NCI-H1930 (cell line): ENCODE measurements at regions not wholly inside any gene's neighbourhood (a gene's known extent, or its start where the extent isn't known, plus 50 kb on each side); places are given as distances from the start of the nearest gene placed in this dataset.
"Not testable (repeated sequence)": the region's sequence is repeated elsewhere in the genome, so short reads cannot be mapped to it uniquely, and the experiment has no call there.

Experiments used
- DNase-seq, 2 experiments: peaks; one replicate each; lab custom pipeline; 2025; lab: John Stamatoyannopoulos, UW

GRCh38 chr1:25171013-25171412, 61.3 kb downstream of the SYF2 start:
- DNase-seq, result not testable (repeated sequence)

DNA sequence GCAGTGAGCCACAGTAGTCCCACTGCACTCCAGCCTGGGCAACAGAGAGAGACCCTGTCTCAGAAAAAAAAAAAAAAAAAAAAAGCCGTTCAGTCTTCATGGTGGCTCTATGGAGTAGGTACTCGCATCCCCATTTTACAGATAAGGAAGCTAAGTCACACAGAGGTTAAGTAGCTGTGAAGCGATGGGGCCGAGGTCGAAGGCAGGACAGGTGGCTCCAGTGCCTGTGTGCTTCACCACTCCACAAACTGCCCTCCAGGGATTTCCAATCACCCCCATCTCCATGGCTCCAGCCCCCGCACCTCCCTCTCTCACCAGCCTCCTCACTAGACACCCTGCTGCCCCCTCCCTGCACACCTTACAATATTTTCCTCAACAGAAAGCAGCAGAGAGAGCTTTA, 61.9 kb downstream of the SYF2 start:
- no peak for DNase-seq

DNA sequence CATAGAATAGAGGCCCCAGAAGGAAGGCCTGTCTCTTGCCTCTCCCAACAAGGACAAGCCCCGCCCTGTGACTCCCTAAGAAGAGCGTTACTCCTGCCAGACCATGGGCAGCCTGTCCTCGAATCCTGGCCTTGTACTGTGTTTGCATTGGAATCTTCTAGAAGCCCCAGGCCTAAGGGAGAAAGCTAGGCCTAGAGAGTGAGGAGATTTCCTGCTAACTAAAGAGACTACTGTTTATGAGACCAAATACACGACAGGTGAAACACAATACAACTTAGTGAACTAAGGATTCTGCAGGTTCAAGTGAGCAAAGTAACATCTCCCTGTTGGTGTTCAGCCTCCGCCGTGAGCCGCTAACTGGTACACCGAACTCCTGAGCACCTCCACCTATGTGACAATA, 62.7 kb downstream of the SYF2 start:
- no peak for DNase-seq

GRCh38 chr1:25169168-25169567, 63.1 kb downstream of the SYF2 start:
- DNase-seq, result no peak

- no peak for DNase-seq
Measured at GRCh38 chr1:25168193-25169071, 63.9 kb downstream of the SYF2 start.

DNA sequence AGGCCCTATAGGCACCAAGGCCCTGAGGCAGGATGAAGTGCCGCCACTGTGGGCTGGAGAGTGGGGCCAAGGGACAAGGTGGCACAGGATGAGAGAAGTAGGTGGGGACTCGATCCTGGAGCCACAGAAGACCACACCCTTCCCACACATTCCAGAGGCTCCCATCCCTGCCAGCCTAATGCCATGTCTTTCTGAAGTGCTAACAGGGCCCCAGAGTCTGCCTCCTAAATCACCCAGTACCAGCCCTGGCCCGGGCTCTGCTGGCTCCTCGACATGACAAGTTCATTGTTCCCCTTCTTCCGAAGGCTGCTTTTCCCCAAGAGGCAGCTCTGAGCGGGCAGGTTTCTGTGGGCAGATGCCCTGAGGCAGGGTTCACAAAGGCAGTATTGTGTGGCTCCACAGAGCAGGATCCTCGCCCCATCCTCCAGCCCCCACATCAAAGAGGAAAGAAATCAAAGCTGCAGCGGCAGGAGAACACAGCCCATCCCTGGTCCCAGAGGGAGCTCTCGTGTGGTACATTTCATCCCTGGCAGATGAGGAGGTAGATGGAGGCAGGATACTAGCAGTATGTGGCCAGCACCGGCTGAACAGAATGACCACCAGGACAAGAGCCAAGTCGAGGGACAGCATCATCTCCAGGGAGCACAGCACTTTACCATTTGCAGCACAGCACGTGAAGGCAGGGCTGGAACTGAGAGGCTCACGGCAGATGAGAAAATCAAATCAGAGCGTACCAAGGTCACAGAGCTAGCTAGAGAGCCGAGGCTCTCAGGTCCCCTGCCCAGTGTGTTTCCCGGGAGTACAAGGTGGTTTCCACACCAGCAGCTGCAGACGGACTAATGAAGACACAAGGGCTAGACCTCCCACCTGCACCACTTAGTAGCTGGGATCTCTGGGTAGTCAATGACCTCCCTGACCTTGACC, 64.8 kb downstream of the SYF2 start:
- no peak for DNase-seq

DNA sequence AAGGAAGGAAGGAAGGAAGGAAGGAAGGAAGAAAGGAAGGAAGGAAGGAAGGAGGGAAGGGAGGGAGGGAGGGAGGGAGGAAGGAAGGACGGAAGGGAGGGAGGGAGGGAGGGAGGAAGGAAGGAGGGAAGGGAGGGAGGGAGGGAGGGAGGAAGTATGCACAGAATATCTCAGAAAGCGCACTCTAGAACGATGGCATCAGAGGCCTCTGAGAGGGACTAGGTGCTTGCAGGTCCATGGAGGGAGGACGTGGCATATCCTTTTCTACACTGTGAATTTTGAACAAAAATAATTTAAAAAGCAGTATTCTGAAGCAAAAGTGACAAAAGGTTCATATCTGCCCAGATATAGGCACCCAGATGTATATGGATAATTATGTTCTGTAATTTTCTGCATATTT, 65.5 kb downstream of the SYF2 start:
- no peak for DNase-seq

DNA sequence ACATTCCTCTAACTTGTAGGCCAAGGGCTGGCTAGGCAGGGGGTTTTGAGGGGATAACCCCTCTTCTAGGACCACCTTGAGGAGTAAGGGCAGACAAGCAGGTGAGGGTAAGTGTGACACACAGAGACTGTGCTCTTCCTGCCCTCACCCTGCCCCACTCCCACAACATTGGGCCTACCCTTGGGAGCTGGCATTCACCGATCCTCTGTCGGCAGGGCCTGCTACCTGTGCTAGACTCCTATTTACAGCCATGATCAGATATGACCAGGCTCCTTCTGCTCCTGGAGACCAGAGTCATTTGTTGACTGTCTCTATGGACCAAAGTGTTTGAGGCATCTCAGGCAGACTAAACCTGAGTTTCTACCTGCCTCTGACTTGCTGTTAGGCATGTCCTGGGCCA, 68.3 kb downstream of the SYF2 start:
- DNase-seq, result no peak

DNA sequence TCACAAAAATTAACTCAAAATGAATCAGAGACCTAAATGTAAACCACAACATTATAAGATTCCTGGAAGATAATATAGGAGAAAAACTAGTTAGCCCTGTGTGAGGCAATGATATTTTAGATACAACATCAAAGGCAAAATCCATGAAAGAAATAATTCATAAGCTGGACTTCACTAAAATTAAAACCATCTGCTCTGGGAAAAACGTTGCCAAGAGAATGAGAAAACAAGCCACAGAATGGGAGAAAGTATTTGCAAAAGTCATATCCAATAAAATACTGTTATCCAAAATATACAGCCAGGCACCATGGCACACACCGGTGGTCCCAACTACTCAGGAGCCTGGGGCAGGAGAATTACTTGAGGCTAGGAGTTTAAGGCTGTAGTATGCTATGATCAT, 70.3 kb downstream of the SYF2 start:
- no peak for DNase-seq

- no peak for DNase-seq
Measured at GRCh38 chr1:25157846-25158245, 74.5 kb downstream of the SYF2 start.

DNA sequence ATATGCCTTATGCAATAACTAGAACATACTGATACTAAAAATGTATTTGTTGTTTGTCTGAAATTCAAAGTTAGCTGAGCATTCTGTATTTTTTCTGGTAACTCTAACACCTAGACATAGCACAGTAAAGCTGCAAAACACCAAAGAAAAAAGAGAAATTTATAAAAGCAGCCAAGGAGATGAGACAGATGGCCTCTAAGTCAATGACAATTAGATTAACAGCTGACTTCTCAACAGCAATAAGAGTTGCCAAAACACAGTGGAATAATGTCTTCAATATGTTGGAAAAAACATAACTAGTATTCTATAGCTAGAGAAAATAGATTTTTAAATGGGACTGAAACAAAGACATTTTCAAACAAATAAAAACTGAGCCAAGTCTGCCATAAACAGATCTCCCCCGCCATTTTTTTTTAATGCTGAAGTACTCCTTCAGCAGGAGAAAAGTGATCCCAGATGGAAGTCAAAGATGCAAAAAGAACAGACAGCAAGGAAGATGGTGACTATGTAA, 81.3 kb downstream of the SYF2 start:
- no peak for DNase-seq

DNA sequence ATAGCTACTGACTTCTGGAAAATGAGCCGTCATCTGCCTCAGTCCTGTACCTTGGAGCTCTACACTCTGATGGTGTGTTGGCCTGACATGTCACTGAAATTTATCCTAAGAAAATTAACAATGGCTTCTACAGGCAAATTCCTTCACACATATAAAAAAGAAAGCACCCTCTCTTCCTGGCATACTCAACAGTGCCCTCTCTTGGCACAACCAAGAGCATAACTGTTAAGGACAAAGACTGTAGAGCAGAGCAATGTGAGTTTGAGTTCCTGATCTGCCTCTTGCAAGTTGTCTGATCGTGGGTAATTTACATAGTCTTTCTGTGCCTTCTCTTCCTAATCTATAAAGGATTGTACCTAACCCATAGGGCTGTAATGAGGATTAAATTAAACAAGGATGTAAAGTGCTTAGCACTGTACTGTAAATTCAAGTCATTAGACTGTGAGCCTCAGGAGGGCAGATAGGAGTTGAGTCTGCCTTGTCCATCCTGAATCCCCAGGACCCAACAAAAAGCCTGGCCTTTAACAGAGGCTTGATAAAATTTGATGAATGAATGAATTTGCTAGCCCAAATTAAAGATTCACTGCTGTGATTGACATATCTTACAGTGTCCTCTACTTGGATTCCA, 83.5 kb downstream of the SYF2 start:
- DNase-seq, result no peak

GRCh38 chr1:25146451-25146855, 85.8 kb downstream of the SYF2 start:
- DNase-seq, result no peak

- no peak for DNase-seq
Measured at GRCh38 chr1:25145775-25146393, 86.4 kb downstream of the SYF2 start.

DNA sequence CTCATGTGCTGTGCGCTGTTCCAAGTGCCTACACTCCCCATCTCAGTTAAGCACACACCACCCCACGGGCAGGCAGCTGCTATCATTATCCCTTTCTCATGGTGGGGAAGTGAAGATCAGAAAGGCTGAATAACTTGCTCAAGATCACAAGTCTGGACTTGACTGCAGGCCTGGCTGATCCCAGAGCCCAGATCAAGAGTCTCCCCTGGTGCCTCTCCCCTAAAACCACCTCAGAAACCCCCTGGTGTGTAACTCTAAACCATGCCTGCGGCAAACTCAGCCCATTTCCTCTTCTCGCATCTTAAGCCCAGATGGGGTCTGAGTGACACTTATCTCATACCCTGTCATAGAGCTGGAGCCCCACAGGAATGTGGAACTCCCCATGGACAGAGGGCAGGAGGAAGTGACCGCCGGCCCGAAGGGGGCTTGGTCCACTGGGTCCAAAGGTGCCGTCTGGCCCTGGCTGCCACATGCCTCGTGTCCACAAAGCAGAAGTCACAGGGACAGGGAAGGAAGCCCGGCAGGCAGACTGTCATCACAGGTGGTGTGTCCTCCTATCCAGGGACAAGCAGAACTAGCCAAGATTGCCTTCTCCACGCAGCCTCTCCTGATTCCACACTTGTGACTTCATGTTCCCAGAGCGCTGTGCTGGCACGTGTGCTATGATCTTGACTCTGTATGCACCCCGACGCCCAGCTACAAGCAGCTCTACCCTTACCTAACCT, 92.1 kb downstream of the SYF2 start:
- no peak for DNase-seq

DNA sequence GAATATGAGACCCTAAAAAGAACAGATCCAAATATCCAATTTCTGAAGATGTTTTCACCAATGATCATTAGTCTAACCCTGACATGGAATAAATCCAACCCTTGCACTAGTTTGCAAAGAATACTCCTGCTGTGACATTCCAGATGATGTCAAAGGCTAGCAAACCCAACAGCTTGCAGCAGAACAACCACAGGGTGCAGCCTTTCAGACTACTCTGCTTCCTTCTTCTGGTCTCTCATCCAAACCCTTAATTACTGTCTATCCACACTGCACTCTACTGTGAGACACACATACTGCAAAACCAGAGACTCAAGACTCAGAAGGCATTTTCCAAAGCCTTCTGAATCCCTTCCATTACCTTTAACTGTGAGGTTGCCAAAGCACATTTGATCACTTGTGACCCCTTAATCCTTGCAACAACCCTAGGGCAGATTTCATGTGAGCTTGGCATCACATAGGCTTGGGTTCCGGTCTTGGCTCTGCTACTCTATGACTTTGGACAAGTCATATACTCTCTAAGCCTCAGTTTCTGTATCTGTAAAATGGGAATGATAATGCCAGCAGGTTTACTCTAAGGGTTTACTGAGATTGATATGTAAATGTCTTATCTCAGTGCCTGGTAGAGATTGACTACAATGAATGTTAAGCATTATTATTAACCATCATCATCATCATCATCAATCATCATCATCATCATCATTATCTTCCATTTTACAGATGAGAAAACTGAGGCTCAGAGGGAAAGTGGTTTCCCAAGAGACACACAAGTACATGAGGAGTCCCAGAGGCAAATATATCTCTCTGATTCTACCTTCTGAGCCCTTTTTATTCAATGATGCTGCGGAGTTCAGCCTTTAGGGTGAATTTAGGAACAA, 94.5 kb downstream of the SYF2 start:
- DNase-seq, result no peak

GRCh38 chr1:25137106-25137505, 95.2 kb downstream of the SYF2 start:
- no peak for DNase-seq

DNA sequence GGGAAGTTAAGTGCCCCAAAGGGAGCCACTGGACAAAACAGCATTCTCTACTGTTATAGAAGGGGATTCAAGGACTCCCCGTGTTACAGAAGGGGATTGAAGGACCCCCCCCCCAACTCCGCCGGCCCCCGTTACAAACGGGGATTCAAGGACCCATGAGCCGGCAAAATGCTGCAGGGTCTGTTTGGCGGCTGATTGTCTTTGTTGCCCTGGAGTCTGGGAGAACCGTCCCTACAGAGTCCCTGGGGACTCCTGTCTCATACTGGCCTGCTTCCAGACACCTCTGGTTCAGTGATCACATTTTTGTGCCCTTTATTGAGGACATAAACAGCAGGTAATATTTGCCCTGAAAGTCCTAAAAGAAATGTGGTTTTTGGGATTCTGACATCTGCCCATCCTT, 96.4 kb downstream of the SYF2 start:
- no peak for DNase-seq

DNA sequence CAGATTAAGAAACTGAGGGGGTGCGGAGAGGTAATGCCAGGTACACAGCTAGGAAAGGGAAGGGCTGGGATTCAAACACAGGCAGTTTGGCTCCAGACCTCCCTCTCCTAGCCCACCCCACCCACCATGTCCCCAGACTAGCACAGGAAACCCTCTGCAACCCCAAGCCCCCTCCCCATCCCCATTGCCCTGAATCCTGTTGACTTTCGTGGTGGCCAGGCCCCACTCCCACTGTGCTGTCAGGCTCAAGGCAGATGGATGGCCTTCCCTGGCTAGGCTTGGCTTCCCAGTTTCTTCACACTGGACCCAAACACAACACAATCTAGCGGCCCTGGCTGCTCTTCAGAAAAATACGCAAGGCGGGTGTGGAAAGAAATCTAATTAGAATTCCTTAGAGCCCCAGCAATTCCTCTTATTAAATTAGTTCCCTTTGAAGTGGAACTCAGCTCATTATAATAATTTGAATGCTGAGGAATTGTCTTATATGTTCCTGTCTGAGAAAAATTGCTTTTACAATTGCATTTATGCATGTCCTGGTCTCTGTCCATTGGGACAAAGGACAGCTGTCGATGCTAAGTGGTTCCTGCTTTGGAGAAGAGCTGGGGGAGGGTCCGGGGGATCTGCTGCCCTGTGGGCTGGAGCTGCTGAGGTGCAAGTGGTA, 97.4 kb downstream of the SYF2 start:
- DNase-seq, result no peak

- DNase-seq, result no peak
Measured at GRCh38 chr1:25134307-25134706, 98.0 kb downstream of the SYF2 start.
